Hepatocyte (in vitro differentiated cells): ENCODE measurements at regions not wholly inside any gene's neighbourhood (a gene's known extent, or its start where the extent isn't known, plus 50 kb on each side); places are given as distances from the start of the nearest gene placed in this dataset.

Experiments
- EZH2 ChIP-seq: fragments of 200-600 bp; sonication (generic); IDR thresholded peaks from 2 replicates; pipeline ENCODE4 v1.6.1; 2016; ENCODE audit warnings: antibody characterized with exemption, mild to moderate bottlenecking, borderline replicate concordance
- EZH2phosphoT487 ChIP-seq: fragments of 200-600 bp; sonication (generic); IDR thresholded peaks from one replicate; pipeline ENCODE4 v1.6.1; 2018; ENCODE audit warnings: antibody characterized with exemption, mild to moderate bottlenecking, low read depth, moderate library complexity; ENCODE audit not compliant: unreplicated experiment, severe bottlenecking
- TF ChIP-seq, protein P1 (sequence below): fragments of 200-600 bp; sonication (generic); IDR thresholded peaks from 2 replicates; pipeline ENCODE4 v1.5.1; 2016; ENCODE audit warnings: antibody characterized with exemption, mild to moderate bottlenecking; ENCODE audit not compliant: poor library complexity

DNA sequence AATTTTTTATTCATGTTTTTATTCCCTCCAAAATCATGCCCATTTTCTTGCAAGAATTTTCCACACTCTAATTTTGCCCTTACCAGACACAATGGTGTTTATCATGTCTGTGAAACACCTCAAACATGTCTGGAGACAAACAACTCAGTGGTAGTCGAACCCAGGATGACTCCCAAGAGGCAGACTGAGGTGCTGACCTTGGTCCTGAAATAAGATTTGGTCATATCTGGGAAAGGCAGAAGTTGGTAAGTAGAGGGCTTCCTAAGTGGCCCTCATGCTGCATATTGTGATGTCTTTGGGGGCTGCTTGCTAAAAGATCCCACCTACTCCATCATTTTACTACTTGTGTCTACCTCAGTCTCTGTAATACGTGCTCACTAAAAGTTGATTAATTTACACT, 369.4 kb upstream of the ISX start:
- TF ChIP-seq EZH2 (no peak), EZH2phosphoT487 (no peak)
- TF ChIP-seq, protein P1, sequence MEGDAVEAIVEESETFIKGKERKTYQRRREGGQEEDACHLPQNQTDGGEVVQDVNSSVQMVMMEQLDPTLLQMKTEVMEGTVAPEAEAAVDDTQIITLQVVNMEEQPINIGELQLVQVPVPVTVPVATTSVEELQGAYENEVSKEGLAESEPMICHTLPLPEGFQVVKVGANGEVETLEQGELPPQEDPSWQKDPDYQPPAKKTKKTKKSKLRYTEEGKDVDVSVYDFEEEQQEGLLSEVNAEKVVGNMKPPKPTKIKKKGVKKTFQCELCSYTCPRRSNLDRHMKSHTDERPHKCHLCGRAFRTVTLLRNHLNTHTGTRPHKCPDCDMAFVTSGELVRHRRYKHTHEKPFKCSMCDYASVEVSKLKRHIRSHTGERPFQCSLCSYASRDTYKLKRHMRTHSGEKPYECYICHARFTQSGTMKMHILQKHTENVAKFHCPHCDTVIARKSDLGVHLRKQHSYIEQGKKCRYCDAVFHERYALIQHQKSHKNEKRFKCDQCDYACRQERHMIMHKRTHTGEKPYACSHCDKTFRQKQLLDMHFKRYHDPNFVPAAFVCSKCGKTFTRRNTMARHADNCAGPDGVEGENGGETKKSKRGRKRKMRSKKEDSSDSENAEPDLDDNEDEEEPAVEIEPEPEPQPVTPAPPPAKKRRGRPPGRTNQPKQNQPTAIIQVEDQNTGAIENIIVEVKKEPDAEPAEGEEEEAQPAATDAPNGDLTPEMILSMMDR: no peak
